Spleen (tissue), 11 donors: ENCODE measurements at regions not wholly inside any gene's neighbourhood (a gene's known extent, or its start where the extent isn't known, plus 50 kb on each side); places are given as distances from the start of the nearest gene placed in this dataset.

Experiments used
- DNase-seq: peaks from one replicate; pipeline ENCODE4 v3.0.0-alpha.2; 2020
- H3K27ac ChIP-seq, 8 donors: fragments of 200-600 bp; sonication (generic) in 7 of 8; 1 replicate in 4 of 8; 2 replicates in 4 of 8; pipeline versions ENCODE4 v1.5.0 to v1.8.0; 2016 to 2021; ENCODE audit warnings: inconsistent platforms in 4 of 8, mild to moderate bottlenecking in 4 of 8, moderate library complexity in 1 of 8
- H3K27me3 ChIP-seq, 7 donors: fragments of 200-600 bp; sonication (generic) in 6 of 7; replicated peaks in 1 of 7; 1 replicate in 4 of 7; 2 replicates in 3 of 7; pipeline versions ENCODE4 v1.5.0 to v1.8.0; 2016 to 2021; ENCODE audit warnings: inconsistent platforms in 3 of 7, mild to moderate bottlenecking in 1 of 7
- H3K36me3 ChIP-seq, 6 donors: fragments of 200-600 bp; sonication (generic) in 5 of 6; 1 replicate in 4 of 6; 2 replicates in 2 of 6; pipeline versions ENCODE4 v1.5.0 to v1.8.0; 2016 to 2021; ENCODE audit warnings: inconsistent platforms in 2 of 6
- H3K4me1 ChIP-seq, 6 donors: fragments of 200-600 bp; sonication (generic) in 5 of 6; 1 replicate in 3 of 6; 2 replicates in 3 of 6; pipeline versions ENCODE4 v1.5.0 to v1.8.0; 2016 to 2021; ENCODE audit warnings: inconsistent platforms in 3 of 6
- H3K4me3 ChIP-seq, 8 donors: fragments of 200-600 bp; sonication (generic) in 7 of 8; 1 replicate in 4 of 8; 2 replicates in 4 of 8; pipeline versions ENCODE4 v1.5.0 to v1.8.0; 2016 to 2021; ENCODE audit warnings: inconsistent platforms in 4 of 8, mild to moderate bottlenecking in 4 of 8, moderate library complexity in 2 of 8
- H3K9me3 ChIP-seq, 8 donors: fragments of 200-600 bp; sonication (generic) in 7 of 8; 1 replicate in 4 of 8; 2 replicates in 4 of 8; pipeline versions ENCODE4 v1.5.0 to v1.8.0; 2016 to 2021; ENCODE audit warnings: inconsistent platforms in 4 of 8
- CTCF ChIP-seq, 11 experiments: fragments of 200-600 bp in 7 of 11; fragments of 450-650 bp in 4 of 11; sonication (generic) in 4 of 11; IDR thresholded peaks in 8 of 11; conservative IDR thresholded peaks in 3 of 11; 1 replicate in 7 of 11; 2 replicates in 4 of 11; pipeline versions ENCODE4 v1.4.0 to v1.8.0; 2016 to 2021; ENCODE audit warnings: antibody characterized with exemption in 11 of 11, inconsistent platforms in 4 of 11, mild to moderate bottlenecking in 1 of 11
- POLR2A ChIP-seq, 3 donors: fragments of 450-650 bp; IDR thresholded peaks; one replicate each; pipeline ENCODE4 v1.5.1; 2017; ENCODE audit warnings: antibody characterized with exemption in 3 of 3, mild to moderate bottlenecking in 1 of 3
- POLR2AphosphoS5 ChIP-seq, 3 donors: sonication (generic); formaldehyde crosslinking; IDR thresholded peaks; one replicate each; pipeline ENCODE4 v1.5.1; 2017; ENCODE audit warnings: antibody characterized with exemption in 3 of 3
- WGBS, 5 donors: extraction: QIAGEN DNeasy Blood & Tissue Kit in 3 of 5; methylation state at CpG; one replicate each; pipeline versions ENCODE4 v1.1.5 to v1.1.7; 2013 to 2018; 5-methylcytosine and 5-hydroxymethylcytosine counted together
- intact Hi-C: fragments of 100-400 bp; cut with DNase I; formaldehyde crosslinking; loops from one replicate; pipeline ENCODE4 v1.15.0; 2023; ENCODE audit warnings: low total_unique reads
- donor health status: healthy with polysubstance abuse.
- donor health status: DM: no; HTN: no; CAD: no; lungs with moderate emphysema.
- donor health status: DM: no; HTN: no; CAD: no.
- donor health status: Bipolar disorder and iron deficiency.
- donor health status: healthy.
- donor health status: DM: no; HTN: no; CAD: no.
- donor health status: DM: yes; HTN: yes; CAD: no.

- Histone ChIP-seq H3K36me3 (no peaks in the 10 kb centered on the region), H3K4me3 (no peak overlapping the region), H3K4me1 (no peaks in the 10 kb centered on the region), H3K27ac (no peak overlapping the region), H3K9me3 (peaks cover 0 to 2% (median 0%) of the 10 kb centered on the region in 8 donors), H3K27me3 (no peaks in the 10 kb centered on the region)
- no peak for TF ChIP-seq POLR2A (IDR thresholded peaks at IDR 0.05)
- TF ChIP-seq CTCF (IDR thresholded peaks at IDR 0.05 in 8 of 11, conservative IDR thresholded peaks at IDR 0.05 in 3 of 11) = no peak
- no peak for TF ChIP-seq POLR2AphosphoS5 (IDR thresholded peaks at IDR 0.05)
- 70 to 83% (median 72%) methylated on average over 6 of the region's 6 CpGs for WGBS, 5 donors
- DNase-seq = no peak
- intact Hi-C loops = no loop called here
Measured at GRCh38 chr2:4628998-4629501, 925.7 kb downstream of the DCDC2C start.

- no peaks in the 10 kb centered on the region for H3K36me3 ChIP-seq
- no peak for DNase-seq
Measured at GRCh38 chr2:4635289-4635688, 931.9 kb downstream of the DCDC2C start.

DNA sequence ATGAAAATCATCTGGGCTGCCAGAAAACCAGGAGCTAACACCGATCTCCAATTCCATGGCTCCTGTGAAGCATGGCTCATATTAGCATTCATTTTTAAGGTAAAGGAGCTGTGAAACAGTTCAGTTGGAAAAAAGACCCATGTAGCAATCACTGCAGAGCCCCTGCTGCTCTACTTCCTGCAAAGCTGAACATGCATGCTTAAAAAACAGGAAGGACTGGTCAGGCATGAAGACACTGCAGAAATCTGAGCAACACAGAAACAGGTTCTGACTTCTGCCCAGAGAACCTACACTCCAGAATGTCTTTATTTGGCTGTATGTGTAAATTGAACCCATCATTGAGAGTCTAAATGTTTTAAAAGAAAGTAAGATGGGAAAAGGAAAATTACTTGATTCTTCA is 950.6 kb downstream of the DCDC2C start:
- no peak for TF ChIP-seq POLR2AphosphoS5 (IDR thresholded peaks at IDR 0.05)
- TF ChIP-seq POLR2A (IDR thresholded peaks at IDR 0.05) = no peak
- intact Hi-C loops = no loop called here
- Histone ChIP-seq H3K27ac (no peak overlapping the region), H3K36me3 (no peaks in the 10 kb centered on the region), H3K4me1 (peaks cover 0 to 3% (median 0%) of the 10 kb centered on the region in 6 donors), H3K27me3 (no peaks in the 10 kb centered on the region), H3K9me3 (no peaks in the 10 kb centered on the region), H3K4me3 (no peak overlapping the region)
- 89 to 100% (median 96%) methylated on average over 1 of the region's 1 CpG for WGBS, 5 donors
- no peak for DNase-seq

More at GRCh38 chr2:4635289-4635688, 931.9 kb downstream of the DCDC2C start:
- Histone ChIP-seq H3K4me1 (no peaks in the 10 kb centered on the region), H3K27me3 (no peaks in the 10 kb centered on the region), H3K4me3 (no peak overlapping the region), H3K9me3 (peaks cover 0 to 8% (median 1%) of the 10 kb centered on the region in 8 donors), H3K27ac (no peak overlapping the region)
- TF ChIP-seq POLR2AphosphoS5 (IDR thresholded peaks at IDR 0.05) = no peak
- TF ChIP-seq CTCF (IDR thresholded peaks at IDR 0.05 in 8 of 11, conservative IDR thresholded peaks at IDR 0.05 in 3 of 11) = no peak
- no peak for TF ChIP-seq POLR2A (IDR thresholded peaks at IDR 0.05)
- intact Hi-C loops = no loop called here
- WGBS, 5 donors = 27 to 47% (median 38%) methylated on average over 4 of the region's 4 CpGs

DNA sequence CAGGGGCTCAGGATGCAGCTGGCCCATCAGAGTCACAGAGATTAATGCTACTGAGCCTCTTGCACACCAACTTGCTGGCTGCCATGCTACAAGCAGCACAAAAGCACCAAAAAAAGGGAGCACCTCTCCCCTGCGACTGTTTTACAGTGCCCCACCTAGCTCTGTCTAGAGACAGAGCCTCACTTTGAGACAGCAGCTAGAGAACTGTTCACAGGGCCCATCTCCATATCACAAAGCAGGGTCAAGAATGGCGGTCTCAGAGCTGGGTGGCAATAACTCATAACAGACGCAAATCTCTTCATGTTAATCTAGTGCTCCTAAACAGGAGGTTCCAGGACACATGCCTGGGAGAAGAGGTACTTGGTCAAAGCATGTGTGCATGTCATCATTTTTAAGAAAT is 953.0 kb downstream of the DCDC2C start:
- no peak for DNase-seq
- WGBS, 5 donors = 84 to 97% (median 88%) methylated on average over 3 of the region's 3 CpGs

More for the DNA sequence above, 953.0 kb downstream of the DCDC2C start:
- H3K9me3 ChIP-seq = no peaks in the 10 kb centered on the region
- peaks cover 0 to 3% (median 0%) of the 10 kb centered on the region in 6 donors for H3K4me1 ChIP-seq
- H3K4me3 ChIP-seq = no peak overlapping the region
- H3K36me3 ChIP-seq = no peaks in the 10 kb centered on the region
- TF ChIP-seq POLR2A (IDR thresholded peaks at IDR 0.05) = no peak
- no peak for TF ChIP-seq POLR2AphosphoS5 (IDR thresholded peaks at IDR 0.05)
- TF ChIP-seq CTCF (IDR thresholded peaks at IDR 0.05 in 8 of 11, conservative IDR thresholded peaks at IDR 0.05 in 3 of 11) = no peak
- no peaks in the 10 kb centered on the region for H3K27me3 ChIP-seq
- intact Hi-C loops = no loop called here
- no peak overlapping the region for H3K27ac ChIP-seq
